ENCODE measurements at regions not wholly inside any gene's neighbourhood (a gene's known extent, or its start where the extent isn't known, plus 50 kb on each side); places are given as distances from the start of the nearest gene placed in this dataset. TPM values are rescaled to one million over a fixed set of nuclear protein-coding genes. Genes with fewer than 3 reads are reported as not detected.

DNA sequence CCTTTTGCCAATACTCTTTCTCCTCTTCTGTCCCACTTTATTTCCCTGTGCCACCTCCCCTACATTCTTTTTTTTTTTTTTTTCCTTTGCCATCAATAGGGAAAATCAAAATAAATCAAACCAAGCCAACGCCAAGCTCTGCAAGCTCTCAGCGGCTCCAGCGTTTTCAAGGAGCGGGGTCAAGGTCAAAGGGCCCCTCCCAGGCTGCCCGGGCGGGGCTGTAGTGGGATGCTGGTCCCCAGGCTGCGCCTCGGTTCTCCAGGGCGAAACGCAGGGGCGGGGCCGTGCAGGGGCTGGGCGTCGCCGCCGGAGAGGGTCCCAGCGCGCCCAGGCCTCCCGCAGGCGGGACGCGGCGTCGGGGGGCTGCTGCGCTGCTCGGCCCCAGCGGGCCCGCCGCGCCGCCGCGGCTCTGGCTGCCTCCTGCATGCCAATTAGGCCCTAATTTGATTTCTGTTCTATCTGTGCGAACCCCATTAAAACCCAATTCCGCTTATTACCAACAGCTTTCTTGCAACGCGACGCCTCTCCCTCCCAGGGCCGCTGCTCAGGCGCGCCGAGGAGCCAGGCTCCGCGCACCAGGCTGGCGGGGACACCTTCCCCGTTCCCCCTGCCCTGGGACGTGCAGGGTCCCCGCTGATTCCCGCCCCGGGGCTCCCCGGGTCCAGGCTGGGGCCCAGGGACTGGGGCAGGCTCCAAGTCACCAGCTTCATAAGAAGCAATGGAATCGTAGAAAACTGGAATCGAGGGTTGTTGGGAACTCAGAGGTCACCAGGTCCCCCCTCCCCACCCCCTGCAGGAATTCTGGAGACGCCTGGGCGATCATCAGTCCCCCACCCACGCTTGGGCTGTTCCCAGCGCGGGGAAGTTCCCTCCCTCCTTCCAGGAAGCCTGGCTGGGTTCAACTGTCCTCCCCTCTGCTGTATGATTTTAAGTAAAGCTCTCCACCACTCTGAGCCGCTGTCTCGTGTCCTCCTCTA is 50.7 kb upstream of the MAP1LC3B2 start:
- Histone ChIP-seq H3K4me2 (replicated peaks; ENCODE audit: low read depth, low read length, poor library complexity, severe bottlenecking) (peak overlapping the region; percentile 96), H3K27ac (ENCODE audit: low read length in 2 of 2) (no peak overlapping the region), H3K4me1 (ENCODE audit: control insufficient read depth in 2 of 2, insufficient read depth in 2 of 2, low read length in 2 of 2) (peaks cover 9 to 16% of the 10 kb centered on the region in 2 donors), H3K9ac (ENCODE audit: low read length) (peak overlapping the region; percentile 64), H3K36me3 (replicated peaks in 1 of 2; ENCODE audit: control extremely low read depth in 1 of 2, control insufficient read depth in 1 of 2, extremely low read depth in 1 of 2, insufficient read depth in 2 of 2, low read length in 1 of 2) (no peaks in the 10 kb centered on the region), H2AFZ (ENCODE audit: insufficient read depth, low read depth, low read length, poor library complexity, severe bottlenecking) (peak overlapping the region; percentile 88), H3K27me3 (replicated peaks in 1 of 4; ENCODE audit: control extremely low read depth in 1 of 4, control insufficient read depth in 3 of 4, insufficient read depth in 4 of 4, low read length in 3 of 4) (peaks cover 0 to 4% (median 0%) of the 10 kb centered on the region in 4 experiments), H3K4me3 (ENCODE audit: control extremely low read depth in 1 of 5, extremely low read depth in 1 of 5, insufficient read depth in 1 of 5, low read depth in 2 of 5, low read length in 4 of 5) (peak overlapping the region in 4 of 5 experiments; percentile 38 to 56 (median 48)), H3K9me3 (ENCODE audit: control extremely low read depth in 1 of 3, control insufficient read depth in 2 of 3, insufficient read depth in 1 of 3, low read length in 2 of 3) (peaks cover 0 to 1% (median 0%) of the 10 kb centered on the region in 3 donors), H3K79me2 (ENCODE audit: control insufficient read depth, insufficient read depth, low read length) (no peaks in the 10 kb centered on the region), H4K20me1 (ENCODE audit: control insufficient read depth, insufficient read depth, low read length, poor library complexity, severe bottlenecking) (no peaks in the 10 kb centered on the region)
- CTCF ChIA-PET, result interaction anchor here (0.6 to 1.4 kb wide), 5 partner anchors 51 to 1769 kb away, joined by 3 to 8 read pairs (median 4); partner anchors contain the start of gene MAP1LC3B2
- no peak for TF ChIP-seq EZH2 (IDR thresholded peaks at IDR 0.05; ENCODE audit: borderline replicate concordance, insufficient read depth, low read depth, low read length, poor library complexity, severe bottlenecking)
- TF ChIP-seq, protein P1, sequence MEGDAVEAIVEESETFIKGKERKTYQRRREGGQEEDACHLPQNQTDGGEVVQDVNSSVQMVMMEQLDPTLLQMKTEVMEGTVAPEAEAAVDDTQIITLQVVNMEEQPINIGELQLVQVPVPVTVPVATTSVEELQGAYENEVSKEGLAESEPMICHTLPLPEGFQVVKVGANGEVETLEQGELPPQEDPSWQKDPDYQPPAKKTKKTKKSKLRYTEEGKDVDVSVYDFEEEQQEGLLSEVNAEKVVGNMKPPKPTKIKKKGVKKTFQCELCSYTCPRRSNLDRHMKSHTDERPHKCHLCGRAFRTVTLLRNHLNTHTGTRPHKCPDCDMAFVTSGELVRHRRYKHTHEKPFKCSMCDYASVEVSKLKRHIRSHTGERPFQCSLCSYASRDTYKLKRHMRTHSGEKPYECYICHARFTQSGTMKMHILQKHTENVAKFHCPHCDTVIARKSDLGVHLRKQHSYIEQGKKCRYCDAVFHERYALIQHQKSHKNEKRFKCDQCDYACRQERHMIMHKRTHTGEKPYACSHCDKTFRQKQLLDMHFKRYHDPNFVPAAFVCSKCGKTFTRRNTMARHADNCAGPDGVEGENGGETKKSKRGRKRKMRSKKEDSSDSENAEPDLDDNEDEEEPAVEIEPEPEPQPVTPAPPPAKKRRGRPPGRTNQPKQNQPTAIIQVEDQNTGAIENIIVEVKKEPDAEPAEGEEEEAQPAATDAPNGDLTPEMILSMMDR (IDR thresholded peaks at IDR 0.05), result no peak
- 3% methylated on average over 52 of the region's 60 CpGs for WGBS (ENCODE audit: insufficient coverage)
- peak; percentile 92 for ATAC-seq (ENCODE audit: low read depth)
- peak; percentile 65 for DNase-seq
- POLR2A ChIA-PET, result interaction anchor here (1.0 to 1.3 kb wide), 3 partner anchors 51 to 230 kb away, joined by 3 to 6 read pairs (median 4); partner anchors contain the start of gene MAP1LC3B2
- Mint-ChIP-seq H3K4me1 (peaks cover 7% of the 10 kb centered on the region), H3K27me3 (peaks cover 4% of the 10 kb centered on the region), H3K4me3 (peak overlapping the region; percentile 87), H3K27ac (peak overlapping the region; percentile 57), H3K9me3 (ENCODE audit: insufficient read depth) (no peaks in the 10 kb centered on the region)
- intact Hi-C loops (cut with micrococcal nuclease), result loop anchor here (1.0 to 5.0 kb wide), 3 partner anchors 25 to 84 kb away; partner anchors contain the start of gene MAP1LC3B2

Small RNA genes in the stretch of these regions (small RNA-seq; reads per million reads assigned to genes)
- gene MIR4472-2 (ENCODE audit: insufficient read length, low read depth, low replicate concordance), result not detected

All from B cell (primary cell).